ENCODE measurements at regions not wholly inside any gene's neighbourhood (a gene's known extent, or its start where the extent isn't known, plus 50 kb on each side); places are given as distances from the start of the nearest gene placed in this dataset.

DNA sequence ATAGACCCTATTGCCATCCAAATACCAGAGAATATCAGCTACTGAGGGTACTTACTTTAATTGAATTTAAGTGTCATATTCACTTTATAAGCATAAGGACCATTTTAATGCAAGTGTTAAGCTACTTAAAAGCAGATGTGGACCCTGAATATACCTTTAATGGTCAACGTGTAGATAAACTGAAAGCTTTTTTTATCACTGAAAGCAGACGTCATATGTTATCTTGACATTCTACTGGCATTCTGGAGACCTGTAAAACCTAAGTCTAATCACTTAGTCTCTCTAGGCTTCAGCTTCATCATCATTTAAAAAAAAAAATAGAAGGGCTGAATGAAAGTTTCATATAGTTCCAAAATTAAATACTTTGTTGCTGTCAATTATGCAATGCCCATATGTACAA is 116.5 kb downstream of the ELAPOR2 start:
- no peak for DNase-seq

DNA sequence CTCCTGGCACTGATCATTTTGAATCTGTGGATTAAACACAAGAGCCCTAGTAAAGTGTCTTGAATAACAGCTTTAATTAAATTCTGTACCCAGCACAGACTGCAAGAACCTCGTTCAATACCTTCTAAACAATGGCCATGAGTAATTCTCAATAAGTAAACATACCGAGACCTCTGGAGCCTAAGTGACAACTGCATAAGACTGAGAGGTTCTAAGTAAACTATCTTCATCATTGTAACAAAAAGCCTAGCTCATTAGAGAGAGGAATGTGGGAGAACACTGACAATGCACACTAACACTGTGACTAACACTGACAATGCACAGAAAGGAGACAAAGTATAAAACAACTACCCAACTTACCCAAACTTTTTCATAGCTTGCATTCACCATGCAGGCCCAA is 117.4 kb downstream of the ELAPOR2 start:
- no peak for DNase-seq

DNA sequence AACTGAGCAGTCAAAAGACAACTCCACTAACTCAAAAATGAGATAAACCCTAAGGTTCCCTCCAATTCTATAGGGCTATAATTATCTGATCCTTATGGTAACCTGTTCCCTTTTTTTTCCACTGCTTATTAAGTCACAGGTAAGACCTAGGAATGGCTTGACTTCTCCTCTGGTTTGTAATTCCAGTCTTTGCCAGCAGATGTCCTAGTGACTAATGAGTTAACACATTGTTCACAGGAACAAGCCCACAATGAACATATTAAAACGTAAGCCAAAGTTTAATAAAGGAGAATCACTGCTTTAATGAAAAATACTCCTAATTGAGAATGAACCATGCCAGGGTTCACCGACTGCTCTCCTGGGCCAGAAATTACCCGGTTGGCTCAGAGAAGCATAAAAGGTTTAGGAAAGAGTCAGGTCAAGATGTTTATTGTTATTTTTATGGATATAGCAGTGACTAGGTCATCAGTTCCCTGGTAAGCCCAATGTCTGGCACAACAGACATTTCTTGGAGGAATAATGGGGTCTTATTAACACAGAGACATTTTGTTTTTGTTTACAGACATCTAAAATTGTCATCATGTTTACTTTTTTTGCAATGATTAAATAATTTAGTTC is 120.1 kb downstream of the ELAPOR2 start:
- DNase-seq, result peak; percentile 31 to 69

DNA sequence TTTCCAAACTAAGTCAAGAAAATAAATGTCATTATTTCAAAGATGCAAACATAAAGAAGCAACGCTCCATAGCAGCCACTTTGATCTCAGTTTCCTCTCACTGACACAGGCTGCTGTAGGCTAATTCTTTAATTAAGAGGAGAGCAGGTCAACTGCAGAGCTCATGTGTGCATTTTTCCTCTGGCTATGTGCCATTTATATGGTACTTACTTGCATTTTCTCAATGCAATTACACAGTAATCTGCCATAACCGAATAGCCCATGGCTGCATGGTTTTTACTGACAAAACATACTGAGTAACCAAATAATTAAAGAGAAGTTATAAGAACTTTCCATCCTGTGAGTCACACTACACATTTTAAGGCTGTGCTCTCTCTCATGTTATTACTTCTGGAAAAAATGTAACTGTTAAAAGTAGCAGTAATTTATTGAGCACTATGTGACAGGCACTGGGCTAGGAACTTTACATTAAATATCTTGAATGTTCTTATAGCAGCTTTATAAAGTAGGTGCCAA is 122.0 kb downstream of the ELAPOR2 start:
- DNase-seq, result no peak

DNA sequence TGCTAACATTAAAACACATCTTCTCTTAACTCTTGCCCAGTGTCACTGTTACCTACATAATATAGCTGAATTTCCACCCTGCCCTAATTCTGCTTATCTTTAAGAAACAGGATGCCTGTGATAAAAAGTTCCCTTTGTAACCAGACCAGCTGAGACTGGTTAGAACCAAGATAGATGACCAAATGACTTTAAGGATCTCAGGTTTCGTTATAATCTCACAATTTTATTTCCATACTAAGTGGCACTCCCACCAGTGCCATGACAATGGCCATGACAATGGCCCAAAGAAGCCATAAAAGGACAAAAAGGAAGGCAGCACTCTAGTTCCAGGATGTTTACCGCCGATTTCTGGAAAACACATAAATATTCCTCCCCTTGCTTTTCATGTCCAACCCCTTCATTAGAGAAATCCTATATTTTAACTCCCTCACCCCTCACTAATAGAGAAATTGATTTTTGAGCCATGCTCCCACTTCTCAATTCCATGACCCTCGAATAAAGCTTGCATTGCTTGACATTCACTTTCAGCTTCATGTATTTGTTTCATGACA is 126.1 kb downstream of the ELAPOR2 start:
- DNase-seq, result no peak

DNA sequence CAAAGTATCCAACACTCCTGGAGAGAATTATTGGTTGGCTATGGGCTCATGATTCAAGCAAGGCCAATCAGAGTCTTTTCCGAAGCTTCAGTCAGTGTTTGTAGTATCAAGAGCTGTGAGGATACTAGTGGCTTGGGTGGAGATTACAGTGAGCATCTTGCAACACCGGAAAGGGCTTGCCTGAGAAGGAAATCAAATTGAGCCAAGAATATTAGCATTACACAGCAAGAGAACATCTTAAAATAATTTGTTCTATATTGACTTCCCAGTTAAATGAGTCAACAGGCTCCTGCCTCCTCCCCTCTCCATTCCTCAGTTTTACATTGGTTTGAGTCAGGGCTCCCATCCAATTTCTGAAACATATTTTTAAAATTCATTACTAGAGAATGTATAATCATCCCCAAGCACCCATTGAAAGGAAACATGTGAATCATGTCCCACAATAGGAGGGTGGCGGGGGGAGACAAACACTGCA is 127.4 kb downstream of the ELAPOR2 start:
- DNase-seq, result no peak

DNA sequence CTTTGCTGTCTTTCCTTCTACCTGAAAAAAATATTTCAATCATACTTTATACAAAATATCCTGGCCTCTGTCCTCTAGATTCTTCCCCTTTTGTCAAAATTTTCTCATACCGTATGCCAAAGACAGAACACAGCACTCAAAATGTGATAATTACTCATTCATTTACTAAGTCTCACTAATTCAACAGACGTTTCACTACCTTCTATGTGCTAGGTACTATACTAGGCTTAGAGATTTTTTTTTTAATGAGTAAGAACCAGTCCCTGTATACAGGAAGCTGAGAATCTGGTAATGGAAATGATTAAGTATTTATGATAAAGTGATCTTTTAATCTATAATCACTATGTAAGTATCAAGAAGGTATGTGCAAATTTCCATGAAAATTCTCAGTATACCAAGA is 128.0 kb downstream of the ELAPOR2 start:
- no peak for DNase-seq

DNA sequence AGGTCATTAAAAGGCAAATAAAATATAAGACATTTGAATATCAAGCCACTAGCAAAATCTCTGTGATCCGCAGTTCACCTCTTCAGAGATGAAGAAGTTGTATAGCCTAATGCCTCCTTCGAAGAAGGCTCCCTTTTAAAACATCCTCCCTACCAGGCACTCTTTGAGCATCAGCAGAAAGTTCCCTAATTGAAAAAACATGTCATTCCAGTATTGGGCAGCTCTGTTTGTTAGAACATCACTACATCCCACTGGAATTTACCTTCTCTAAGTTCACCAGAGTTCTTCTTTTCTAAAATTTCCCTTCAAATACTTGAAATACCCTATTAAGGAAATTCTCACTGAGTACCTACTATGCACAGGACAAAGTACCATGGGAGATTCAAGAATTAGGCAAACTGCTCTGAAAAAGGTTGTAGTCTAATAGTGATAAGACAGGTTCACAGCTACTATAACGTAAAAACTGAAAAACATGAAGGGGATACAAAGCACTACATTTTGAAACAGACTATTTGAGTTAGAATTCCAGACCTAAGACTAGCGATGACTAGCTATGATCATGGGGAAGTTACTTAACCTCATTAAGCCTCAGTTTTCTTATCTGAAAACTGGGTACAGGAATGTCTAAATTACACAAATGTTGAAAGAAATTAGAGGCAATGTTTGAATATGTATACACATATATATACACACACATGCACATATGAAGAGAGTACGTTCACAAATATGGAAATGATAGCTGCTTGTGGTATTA is 128.7 kb downstream of the ELAPOR2 start:
- DNase-seq, result no peak

DNA sequence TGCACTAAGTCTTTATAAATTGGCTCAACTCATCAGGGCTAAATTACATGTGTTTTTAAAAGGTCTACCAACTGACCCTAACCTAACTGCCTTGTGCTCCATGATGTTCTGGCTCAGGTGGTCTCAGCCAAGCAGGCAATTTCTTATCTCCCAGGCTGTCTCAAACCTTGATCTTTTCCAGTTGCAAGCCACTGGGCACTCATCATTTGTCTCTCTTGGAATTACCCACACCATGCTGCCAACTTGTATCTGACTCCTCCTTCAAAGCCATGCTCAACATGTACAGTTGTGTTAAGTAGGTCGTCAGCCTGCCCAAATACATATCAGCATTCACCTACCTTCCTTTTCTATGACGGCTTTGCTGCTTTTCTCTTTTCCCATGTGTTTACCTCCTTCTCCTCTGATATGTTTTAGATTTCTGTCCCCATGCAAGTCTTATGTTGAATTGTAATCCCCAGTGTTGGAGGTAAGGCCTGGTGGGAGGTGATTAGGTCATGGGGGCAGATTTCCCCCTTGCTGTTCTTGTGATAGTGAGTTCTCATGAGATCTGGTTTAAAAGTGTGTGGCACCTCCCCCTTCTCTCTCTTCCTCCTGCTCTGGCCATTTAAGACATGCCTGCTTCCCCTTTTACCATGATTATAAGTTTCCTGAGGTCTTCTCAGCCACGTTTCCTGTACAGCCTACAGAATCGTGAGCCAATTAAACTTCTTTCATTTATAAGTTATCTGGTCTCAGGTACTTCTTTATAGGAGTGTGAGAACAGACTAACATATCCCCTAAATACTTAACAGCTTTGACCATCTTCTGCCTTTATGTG is 130.0 kb downstream of the ELAPOR2 start:
- DNase-seq, result no peak

DNA sequence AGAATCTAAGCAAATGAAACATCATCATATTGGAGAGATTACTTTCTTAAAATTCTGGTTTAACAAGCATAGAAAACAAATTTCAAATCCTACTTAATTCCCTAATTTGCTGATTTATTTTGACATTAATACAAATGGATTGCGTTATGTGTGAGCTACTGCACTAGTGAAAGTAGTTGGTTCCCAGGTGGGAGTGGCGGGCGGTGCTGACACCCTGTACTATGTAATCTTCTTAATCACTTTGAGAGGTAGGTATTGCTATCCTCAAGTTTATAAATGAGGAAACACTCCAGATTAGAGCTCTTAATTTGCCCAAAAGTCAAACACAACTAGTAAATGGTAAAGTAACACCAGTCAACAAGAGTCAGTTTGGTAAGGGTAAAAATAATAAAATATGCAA is 131.1 kb downstream of the ELAPOR2 start:
- no peak for DNase-seq

DNA sequence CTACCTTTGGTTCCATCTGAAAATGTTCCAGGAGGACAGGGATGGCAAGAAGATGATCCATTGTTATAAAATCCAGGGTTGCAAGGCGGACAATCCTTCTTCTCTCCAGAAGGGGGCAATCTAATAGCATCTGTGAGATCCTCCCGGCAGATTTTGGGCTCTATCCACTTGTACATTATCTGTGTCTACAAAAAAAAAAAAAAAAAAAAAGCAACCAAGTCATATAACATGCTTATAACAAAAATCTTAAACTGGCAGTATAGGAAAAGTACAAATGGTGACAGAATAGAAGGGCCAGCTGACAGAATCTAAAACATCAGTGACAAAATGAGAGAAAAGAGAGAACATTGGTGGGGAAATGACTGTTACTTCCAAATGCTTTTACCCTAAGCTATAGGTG is 132.7 kb downstream of the ELAPOR2 start:
- peak; percentile 8 to 31 for DNase-seq

DNA sequence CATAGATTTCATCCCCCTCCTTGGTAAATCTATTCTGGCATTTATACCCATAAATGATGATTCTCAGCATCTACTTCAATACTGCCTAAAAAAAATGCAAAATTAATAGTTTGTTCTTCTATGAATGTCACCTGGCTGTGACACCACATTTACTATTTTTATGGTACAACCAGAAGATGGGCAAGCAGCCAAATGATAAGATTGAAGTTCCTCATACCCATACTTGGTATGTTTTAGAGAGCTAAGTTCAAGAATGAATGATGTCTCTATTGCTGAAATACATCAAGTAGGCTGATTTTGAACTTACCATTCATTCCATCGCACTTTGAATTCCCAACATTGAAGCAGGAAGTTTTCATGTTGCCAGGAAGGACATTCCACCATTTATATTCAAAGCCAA is 134.2 kb downstream of the ELAPOR2 start:
- no peak for DNase-seq

DNA sequence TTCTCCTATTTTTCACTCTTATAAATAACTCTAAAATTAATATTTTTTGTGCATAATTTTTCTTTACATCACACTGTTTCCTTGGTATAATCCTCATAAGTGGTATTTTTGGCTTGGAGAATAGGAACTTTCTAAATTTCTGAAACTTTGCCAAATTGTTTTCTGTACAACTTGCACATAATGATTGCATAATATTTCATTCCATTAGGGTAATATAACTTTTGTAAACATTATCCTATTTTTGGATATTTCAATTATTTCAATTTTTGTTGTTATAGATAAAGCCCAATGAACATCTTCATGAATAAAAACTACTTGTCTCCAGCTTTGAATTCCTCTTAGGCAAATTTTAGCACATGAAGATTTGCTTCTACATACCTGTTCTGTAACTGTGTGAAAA is 135.9 kb downstream of the ELAPOR2 start:
- no peak for DNase-seq

DNA sequence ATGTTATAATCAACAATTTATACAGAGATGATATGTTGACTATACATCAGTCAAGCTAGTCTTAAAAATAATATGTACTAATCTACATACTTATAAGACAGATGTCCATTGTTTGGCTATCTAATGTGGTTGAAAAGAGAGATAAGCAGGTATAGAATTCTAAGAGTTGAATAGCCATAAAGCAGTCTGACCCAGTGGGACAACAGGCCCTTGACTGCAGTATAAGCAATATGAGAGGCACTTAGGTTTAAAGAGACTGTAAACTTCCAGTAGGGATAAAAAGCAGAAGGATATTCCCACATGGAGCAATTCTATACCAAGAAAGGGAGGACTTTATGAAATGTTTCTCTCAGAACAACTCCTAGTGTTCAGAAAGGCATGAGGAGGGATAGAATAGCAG is 139.3 kb downstream of the ELAPOR2 start:
- DNase-seq, result no peak

DNA sequence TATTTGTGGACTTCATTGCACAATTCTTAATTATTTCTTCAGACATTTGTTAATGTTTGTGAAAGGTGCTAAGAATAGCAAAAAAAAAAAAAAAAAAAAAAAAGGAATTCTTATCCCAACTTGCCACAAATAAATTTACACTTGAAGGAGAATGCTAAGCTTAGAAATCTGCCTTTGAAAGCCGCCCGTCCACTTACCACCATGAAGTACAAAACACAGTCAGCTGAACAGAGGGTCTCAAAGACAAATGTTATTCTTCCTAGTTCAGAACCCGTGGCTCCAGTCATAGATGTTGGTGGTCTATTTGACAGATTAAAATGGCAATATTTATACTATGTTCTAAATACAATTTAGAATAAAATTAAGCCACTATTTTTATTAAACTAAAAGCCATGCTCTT is 141.2 kb downstream of the ELAPOR2 start:
- no peak for DNase-seq

DNA sequence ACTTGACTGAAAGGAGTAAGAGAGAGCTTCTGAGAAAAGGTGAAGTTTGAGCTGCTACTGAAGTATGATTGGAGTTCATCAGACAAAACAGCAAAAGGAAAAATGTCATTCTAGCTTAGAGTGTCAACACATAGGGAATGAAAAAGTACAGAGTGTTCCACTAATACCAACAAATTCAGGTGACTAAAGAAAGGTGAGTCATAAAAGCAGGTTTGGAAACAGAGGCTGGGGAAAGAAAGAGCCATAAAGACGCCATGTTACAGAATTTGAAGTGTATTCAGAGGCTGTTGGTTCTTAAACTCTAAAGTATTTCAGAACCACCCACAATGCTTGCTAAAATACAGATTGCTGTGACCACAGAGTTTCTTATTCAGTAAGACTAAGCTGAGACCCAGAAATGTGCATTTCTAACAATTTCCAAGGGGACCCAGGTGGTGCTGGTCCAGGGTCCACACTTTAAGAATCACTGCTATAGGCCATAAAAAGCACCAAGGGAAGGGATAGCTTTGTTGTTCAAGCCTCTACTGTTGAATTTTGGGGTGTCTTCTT is 143.1 kb downstream of the ELAPOR2 start:
- DNase-seq, result no peak

DNA sequence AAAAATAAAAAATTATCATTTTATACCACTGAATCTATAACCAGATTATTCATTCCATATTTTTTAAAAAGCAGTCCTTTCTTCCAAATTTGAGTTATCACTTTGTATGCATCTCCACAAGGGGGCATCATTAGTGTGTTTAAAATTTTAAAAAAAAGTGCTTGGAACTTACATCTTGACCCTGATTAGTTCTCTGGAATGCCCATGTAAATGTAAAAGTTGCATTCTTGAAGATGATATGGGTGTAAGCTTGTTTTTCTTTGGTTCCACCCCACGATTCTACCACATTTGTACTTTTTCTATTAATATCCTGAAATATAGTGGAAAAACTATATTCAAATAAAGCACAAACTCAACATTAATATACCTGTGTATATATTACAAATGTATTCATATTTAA is 144.9 kb downstream of the ELAPOR2 start:
- no peak for DNase-seq

Data from NCI-H1930 (cell line).